ENCODE measurements at regions not wholly inside any gene's neighbourhood (a gene's known extent, or its start where the extent isn't known, plus 50 kb on each side); places are given as distances from the start of the nearest gene placed in this dataset.

DNA sequence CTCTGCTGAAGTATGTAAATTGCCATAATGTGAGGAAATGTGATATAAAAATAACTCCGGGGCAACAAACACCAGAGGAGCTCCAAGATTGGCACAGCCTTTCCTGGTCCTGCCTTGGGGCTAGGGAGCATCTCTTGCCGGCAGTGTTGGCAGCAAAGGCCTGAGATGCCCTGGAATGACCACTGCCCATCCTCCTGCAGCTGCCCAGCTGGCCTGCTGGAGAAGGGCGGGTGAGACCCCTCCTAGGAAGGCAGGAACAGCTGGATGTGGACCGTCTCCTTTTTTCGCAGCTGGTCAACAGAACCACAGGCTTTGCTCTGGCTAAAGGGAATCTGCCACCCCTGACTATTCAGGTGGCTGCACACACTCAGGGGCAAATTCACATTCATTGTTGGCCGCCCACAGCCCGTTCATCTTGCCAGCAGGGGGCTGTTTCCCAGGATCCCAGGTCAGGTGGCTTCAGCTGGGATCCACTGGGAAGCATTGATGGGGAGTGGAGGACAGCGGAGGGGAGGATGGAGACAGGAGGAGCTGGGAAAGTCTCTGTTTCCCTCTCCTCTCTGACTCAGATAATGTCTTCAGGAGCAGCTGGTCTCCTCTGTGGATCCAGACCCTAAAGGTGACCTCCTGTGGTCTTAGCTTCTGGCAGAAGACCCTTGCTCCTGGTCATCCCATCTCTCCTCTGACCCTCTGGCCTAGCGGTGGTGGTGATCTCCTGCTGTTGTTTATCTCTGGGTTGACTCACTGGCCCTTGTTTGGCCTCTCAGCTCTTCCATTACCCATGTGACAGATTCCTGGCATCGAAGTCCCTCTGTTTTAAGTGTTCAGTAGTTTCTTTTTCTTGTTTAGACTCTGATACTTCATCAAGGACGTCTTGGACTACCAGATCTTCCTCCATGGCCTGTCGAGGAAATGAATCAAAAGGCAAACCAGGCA, 336.7 kb downstream of the DHX35 start:
- DNase-seq (ENCODE audit: low read depth in 4 of 4, low spot score in 1 of 4) = no peak

DNA sequence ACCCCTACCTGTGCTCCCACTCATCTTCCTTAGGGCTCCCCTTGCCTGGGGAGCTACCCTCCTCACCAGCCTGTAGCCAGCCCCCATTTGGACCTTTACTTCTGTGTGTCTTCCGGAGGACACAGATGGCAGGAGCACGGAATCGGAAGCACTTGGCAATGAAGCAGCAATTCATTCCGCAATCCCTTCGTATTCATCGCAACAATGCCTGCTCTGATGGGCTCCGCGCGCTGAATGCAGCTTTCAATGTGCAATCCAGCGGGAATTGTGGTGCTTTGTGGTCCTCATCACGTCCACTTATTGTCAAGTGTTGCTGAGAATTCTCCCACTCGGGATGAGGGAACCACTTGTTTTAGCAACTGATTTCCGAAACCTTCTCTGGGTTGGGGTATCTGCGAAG, 336.0 kb downstream of the DHX35 start:
- DNase-seq (ENCODE audit: low read depth in 4 of 4, low spot score in 1 of 4) = no peak

DNA sequence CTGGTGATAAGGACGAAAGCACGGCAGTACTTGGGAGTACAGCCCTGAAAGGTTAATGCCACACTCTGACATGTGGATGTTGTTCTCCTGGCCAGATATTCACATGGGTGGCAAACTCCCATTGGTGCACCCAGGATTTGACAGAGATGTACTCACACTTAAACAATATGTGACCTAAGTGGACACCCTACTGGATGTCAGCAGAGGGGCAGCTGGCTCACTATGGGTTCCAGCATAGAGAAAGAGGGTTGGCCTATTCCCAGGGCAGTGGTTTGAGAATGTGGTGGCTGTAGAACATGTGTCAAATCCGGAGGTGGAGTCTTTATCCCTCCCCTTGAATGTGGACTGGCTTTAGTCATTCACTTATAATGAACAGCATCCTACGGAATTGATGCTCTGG, 333.2 kb downstream of the DHX35 start:
- DNase-seq (ENCODE audit: low read depth in 4 of 4, low spot score in 1 of 4) = no peak

DNA sequence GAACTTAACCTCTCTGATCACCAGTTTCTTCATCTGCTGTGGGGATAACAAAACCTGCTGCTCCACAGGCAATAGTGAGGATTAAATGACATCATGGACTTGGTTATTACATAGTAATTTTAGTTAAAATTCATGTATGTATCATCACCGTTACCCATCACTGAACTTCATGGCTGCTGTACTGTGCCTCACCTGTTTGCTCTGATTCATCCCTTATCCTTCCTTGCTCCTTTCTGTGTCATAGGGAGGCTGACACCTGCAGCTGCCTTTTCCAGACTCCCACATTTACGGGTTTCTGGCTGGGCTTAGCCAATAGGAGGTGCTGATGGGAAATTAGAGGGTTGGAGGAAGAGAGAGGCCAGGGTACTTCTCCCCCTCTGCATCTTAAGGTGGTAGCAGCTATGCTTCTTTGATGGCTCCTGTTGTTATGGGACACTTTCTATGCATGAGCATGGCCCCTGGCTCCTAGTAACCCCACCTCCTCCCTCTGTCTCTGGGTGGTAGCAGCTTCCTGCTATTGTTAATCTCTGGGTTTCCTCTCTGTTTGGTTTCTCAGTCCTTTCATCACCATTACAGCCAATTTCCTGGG, 332.1 kb downstream of the DHX35 start:
- DNase-seq (ENCODE audit: low read depth in 4 of 4, low spot score in 1 of 4) = no peak

DNA sequence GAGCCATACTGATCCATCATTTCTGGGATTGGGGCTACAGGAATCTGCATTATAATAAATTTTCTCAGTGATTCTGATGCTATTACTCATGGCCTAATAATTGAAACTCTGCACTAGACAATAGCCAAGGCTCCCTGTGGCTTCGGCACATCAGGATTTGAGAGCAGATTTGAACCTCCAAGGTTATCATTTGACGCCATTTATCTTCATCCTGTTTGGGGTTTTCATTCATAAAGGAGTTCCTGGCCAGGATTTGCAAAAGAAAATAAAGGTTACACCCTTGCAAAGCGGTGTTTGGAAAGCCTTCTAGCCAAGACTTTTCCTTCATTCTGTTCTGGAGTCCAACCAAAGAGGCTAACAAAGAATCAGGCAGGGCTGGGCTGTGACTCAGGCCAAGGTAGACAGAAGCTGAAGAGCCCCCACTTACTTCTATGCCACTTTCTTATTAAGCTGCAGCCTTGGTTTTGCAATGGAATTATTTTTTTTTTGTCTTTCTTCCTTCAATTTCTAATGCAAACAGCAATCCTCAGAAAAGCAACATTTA, 330.1 kb downstream of the DHX35 start:
- DNase-seq (ENCODE audit: low read depth in 4 of 4, low spot score in 1 of 4) = no peak

DNA sequence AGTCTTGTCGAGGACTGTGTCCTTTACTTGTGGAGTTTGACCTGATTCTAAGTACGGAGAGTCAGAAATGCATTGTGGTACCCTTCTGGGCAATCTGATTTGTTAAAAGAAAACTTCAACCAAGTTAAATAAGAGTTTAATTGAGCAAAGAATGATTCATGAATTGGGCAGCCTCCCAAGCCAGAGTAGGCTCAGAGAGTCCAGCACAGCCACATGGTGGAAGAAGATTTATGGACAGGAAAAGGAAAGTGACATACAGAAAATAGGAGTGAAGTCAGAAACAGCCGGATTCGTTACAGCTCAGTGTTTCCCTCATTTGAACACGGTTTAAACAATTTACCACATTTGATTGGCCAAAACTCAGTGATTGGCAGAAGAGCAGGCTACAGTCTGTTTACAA, 329.2 kb downstream of the DHX35 start:
- no peak for DNase-seq (ENCODE audit: low read depth in 4 of 4, low spot score in 1 of 4)

DNA sequence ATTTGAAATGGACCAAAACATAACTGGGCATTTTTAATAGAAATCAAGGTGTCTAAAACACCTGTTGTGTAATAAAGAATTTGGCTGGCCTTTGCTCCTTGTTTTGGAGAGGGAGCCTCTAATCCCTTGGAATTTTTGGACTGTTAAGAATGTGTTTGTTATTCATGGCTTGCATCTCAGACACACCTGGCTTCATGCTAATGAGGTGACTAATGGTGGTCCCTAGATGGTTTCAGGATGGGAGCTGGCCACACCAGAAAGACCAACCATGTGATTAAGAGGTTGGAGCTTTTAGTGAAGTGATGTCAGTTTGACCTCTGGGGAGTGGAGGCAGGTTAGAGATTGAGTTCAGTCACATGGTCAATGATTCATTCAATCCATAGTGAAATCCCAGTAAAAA, 328.4 kb downstream of the DHX35 start:
- no peak for DNase-seq (ENCODE audit: low read depth in 4 of 4, low spot score in 1 of 4)

DNA sequence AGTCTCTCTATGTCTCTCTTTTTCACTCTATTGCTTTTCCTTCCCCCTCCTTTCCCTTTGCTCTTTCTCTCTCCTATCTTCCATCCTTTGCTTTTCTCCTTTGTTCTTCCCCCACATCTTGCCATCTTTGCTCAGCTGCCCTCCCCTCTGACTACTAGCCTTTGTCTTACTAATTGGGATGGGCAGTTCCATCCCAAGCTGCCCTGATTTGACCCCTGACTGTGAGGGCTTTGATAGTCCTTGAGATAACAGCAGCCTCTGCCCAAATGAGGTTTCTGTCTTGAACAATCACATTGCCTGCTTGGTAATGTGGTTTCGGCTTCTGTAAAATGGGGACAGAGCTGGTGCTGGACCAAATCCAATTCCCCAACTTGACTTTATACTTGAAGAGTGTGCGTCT, 327.7 kb downstream of the DHX35 start:
- no peak for DNase-seq (ENCODE audit: low read depth in 4 of 4, low spot score in 1 of 4)

DNA sequence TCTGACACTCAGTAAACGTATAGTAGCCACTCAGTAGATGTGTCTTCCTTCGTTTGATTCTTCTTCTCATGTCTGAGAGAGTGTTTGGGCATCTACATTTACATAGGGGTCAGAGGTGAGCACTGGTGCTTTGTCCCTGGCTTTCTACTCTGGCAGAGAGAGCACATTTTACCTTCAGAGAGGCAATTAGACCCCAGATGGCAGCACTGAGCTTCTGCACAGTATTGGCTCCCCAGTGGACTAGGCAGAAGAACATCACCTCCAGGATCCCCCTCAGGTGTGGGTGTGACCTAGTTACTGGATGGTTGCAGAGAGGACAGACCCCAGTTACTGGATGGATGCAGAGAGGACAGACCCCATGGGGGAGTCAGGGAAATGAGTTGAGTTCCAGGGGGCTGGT, 327.2 kb downstream of the DHX35 start:
- no peak for DNase-seq (ENCODE audit: low read depth in 4 of 4, low spot score in 1 of 4)

DNA sequence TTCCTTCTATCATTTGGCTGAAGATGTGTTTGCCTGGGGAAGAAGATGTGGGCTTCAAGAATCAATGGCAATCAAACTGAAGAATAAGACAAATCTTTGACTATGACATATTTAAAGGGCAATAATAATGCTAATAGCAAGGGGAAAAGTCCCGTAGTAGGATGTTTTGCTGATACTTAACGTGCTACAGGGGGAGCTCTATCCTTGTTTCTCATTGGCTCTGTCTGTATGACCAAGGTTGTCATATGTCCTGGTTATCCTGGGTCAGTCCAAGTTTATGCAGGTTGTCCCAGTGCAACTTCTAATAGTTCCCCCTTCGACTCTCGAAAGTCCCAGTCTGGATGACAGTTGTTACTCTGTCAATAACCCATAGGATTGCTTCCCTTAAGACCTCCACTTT, 321.3 kb downstream of the DHX35 start:
- DNase-seq (ENCODE audit: low read depth in 4 of 4, low spot score in 1 of 4) = no peak

DNA sequence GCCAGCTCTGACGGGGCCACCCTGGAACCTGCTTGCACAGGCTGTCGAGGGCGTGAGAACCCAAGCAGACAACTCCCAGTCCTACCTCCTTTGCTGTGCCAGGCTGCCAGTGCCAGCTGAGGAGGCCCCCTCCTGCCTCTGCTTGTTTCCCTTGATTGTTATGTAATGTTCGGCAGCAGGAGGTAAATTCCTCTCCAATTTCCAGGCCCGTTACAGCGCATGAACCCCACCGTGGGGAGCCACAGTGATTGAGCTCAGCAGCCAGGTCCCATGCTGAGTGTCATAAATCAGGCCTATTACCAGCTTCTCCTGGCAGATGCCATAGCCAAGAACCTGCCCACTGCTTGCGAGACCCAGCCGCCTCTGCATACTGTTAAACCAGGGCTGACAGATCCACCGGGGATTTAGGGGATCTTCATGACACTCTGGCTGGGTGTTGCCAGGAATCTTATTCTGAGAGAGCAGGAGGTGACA, 320.5 kb downstream of the DHX35 start:
- DNase-seq (ENCODE audit: low read depth in 4 of 4, low spot score in 1 of 4) = no peak

DNA sequence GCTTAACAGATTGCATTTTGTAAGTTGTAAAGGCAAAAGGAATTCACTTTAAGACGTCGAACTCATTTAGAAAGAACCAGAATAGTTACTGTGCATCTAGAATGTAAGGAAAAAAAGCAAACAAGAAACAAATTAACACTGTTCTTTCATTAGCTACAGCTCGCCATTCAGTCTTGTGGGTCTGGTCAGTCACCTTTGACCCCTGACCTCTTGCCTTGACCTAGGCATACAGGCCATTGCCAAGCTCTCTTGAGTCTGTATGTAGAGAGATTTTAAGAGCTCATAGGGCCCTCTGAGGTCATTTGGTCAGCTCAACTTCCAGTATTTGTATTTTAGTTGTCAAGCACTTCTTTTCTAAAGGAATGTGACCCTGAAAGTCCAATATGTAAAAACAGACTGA, 318.7 kb downstream of the DHX35 start:
- no peak for DNase-seq (ENCODE audit: low read depth in 4 of 4, low spot score in 1 of 4)

DNA sequence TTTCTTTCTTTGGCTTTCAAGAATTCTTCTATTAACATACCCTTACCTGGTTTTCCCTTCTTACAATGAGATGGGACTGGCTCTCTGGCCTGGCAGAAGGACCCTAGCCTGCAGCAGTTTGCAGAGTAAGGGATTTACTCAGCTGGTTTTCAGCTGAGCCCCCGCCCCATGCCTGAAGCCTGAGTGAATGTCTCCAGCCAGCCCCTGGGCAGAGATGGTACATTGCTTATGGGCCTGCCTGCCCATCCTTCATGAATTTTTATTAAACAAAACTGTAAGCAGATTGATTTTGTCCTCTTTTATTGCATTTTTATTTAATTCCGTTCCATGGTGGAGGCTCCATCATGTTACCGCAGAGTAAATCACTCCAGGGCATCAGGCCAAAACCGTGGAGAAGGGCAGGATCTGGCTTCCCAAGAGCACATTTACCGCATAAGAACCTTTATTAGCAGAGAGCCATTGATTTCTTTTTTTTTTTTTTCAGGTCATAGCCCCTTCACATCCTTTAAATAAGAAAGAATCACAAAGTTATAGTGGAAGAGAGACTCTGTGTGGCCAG, 316.2 kb downstream of the DHX35 start:
- no peak for DNase-seq (ENCODE audit: low read depth in 4 of 4, low spot score in 1 of 4)

DNA sequence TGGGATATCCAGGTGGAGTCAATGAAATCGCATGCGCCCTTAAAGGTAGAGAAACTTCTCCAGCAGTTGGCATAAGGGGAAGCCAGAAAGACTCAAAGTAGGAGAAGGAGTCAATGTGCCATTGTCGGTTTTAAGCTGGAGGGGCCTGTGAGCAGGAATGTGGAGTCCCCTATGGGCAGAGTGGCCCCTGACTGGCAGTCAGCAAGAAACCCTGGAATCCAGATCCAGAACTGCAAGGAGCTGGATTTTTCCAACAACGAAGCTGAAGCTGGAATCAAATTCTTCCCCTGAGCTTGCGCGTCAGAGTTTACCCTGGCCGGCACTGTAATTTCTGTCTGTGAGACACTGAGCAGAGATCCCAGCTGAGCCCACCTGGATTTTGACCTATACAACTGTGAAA, 315.0 kb downstream of the DHX35 start:
- DNase-seq (ENCODE audit: low read depth in 4 of 4, low spot score in 1 of 4) = no peak

DNA sequence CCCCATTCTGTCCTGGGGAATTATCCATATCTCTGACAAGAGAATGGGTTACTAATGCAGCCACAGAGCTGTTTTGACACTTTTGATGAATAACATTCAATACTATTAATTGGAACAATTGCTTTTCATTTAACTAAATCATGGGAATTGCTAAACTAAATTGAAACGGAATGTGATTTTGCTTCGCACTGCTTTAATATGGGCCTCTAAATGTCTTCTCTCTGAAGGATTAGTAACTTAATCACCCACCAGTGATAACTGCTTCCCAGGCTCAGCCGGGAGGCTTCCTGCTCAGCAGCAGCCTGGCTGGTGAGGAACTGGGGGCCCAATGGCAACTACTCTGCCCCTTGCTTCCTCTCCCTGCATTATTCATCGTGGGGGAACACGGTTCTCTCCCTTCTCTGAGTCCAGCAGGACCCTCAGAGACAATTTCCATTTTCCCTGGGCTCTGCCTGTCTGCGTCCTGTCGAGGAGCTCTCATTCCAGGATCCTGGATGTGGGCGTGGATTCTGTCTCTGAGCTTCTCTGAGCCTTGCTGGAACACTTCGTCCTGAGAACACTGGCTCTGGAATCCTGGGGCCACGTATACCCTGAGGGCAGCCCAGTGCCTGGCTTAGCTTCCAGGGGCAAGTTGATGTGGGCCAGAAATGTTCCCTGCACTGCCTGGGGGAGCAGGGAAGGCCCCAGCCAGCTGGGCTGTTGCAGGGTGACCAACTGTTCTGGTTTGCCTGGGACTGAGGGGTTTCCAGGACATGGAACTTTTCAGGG, 308.9 kb downstream of the DHX35 start:
- DNase-seq (ENCODE audit: low read depth in 4 of 4, low spot score in 1 of 4) = no peak

DNA sequence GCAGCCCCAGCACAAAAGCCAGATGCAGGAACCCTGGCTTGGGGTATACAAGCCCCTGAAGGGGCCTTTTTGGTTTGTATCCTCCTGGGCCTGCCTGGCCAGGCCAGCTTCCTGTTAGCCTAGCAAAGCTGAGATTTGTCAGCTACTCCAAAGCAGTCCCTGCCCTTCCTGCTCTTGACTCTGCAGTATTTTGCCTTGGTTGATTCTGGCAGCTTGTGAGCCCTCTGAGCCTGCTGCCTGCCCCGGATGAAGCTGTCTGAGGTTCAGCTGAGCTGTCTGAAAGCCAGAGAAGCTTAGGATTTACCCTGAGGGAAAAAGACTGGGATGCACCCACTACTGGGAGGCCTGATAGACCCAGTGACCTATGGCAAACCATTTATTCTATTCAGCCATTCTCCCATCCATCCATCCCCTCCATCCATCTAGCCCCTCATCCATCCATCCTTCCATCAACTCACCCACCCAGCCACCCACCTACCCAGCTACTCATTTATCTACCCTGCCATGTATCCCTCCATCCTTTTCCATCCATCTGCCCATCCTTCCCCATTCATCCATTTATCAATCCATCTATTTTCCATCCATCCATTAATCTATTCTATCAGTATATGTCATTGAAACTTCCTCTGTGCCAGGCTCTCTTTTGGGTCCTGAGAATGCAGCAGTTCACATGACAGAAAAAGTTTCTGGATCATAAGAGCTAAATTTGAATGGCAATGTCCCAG, 307.5 kb downstream of the DHX35 start:
- no peak for DNase-seq (ENCODE audit: low read depth in 4 of 4, low spot score in 1 of 4)

DNA sequence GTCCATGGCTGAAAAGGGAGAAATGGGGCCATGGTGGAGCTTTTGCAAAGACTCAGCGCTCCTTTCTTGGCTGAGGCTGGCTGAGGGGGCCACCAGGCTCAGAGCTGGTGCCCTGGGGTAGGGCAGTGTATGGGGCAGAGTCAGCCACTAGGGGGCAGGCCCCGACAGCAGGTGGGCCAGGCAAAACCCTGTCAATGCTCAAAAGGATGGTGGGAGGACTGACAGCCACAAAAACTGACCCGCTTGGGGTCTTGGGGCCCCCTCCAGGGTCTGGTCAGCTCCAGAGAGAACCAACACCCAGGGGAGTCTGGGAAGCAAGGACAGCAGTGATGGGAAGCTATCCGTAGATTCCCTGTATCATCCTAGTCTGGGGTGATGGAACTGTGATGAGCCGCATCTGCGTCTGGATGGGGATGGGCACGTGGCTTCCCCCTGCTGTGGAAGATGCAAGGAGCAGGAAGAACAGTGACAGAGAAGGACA, 306.9 kb downstream of the DHX35 start:
- DNase-seq (ENCODE audit: low read depth in 4 of 4, low spot score in 1 of 4) = peak in 3 of 4 experiments; percentile 2 to 19 (median 14)

DNA sequence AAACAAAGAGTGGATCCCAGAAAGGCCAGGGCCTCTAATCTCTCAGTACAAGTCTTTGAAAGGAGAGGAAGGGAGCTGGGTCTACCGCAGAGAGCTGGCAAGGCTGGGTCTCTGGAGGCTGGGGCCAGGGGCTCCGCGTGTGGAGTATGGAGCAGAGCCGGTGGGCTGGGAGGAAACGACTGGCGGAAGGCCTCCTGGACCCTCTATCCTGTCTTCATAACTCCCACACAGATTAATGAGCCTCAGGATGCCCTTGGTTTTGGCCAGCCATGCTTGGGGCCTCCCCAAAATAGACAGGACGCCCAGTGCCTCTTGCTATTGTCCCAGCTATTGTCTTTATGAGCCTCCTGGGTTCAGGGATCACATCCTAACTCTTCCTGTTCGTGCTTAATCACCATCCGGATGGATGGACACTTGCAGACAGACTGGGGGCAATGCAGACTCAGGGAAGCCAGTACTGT, 306.4 kb downstream of the DHX35 start:
- DNase-seq (ENCODE audit: low read depth in 4 of 4, low spot score in 1 of 4) = no peak

DNA sequence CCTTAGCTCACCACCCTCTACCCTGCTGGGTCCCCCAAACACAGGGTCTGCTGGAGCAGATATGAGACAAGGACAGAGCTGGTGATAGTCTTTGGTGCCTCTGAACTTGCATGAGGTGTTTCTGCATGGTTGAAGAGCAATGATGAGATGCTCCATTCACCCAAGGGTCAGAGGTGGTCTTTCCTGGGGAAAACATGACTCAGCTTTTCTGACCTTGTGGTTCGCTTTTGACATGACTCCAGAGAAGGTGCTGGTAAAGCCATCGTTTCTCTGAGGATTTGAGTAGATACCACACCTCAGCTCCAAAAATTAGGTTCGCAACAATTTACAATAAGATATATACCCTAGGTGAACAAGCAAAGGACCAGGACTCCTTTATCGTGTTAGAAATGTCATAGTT, 304.8 kb downstream of the DHX35 start:
- no peak for DNase-seq (ENCODE audit: low read depth in 4 of 4, low spot score in 1 of 4)

DNA sequence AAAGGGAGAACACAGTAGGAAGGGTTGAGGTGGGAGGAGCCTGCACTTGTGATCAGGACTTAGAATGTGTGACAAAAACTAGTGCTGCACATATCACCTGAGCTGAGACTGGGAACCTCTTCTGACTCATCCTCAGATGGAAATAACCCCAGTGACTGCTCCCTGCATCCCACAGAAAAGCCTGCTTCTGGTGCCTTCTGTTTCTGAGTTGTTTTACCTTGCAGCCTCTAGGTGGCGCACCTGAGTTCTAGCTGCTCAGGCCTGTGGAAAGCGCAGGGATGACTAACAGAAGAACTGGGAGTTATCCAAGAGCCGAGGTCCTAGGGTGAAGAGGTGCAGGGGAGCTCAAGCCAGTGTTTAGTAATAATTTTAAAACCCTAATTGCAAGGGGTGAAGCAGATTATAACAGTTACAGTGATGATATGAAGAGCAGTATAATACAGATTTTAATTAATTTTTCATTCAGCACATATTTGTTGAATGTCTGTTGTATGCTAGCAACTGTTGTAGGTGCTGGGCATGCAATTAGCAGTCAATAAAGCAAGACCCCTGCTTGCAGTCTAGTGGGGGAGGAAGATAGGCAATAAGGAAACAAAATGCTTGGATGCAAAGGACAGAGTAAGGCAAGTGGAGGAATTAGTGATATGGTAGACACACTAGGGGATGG, 302.5 kb downstream of the DHX35 start:
- DNase-seq (ENCODE audit: low read depth in 4 of 4, low spot score in 1 of 4) = peak in 2 of 4 experiments; percentile 4 to 22
